ENCODE measurements at regions not wholly inside any gene's neighbourhood (a gene's known extent, or its start where the extent isn't known, plus 50 kb on each side); places are given as distances from the start of the nearest gene placed in this dataset.

GRCh38 chr7:145168427-145168826, 332.6 kb upstream of the TPK1 start:
- TF ChIP-seq, protein P1, sequence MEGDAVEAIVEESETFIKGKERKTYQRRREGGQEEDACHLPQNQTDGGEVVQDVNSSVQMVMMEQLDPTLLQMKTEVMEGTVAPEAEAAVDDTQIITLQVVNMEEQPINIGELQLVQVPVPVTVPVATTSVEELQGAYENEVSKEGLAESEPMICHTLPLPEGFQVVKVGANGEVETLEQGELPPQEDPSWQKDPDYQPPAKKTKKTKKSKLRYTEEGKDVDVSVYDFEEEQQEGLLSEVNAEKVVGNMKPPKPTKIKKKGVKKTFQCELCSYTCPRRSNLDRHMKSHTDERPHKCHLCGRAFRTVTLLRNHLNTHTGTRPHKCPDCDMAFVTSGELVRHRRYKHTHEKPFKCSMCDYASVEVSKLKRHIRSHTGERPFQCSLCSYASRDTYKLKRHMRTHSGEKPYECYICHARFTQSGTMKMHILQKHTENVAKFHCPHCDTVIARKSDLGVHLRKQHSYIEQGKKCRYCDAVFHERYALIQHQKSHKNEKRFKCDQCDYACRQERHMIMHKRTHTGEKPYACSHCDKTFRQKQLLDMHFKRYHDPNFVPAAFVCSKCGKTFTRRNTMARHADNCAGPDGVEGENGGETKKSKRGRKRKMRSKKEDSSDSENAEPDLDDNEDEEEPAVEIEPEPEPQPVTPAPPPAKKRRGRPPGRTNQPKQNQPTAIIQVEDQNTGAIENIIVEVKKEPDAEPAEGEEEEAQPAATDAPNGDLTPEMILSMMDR (IDR thresholded peaks at IDR 0.05) = no peak
- TF ChIP-seq POLR2A (IDR thresholded peaks at IDR 0.05) = no peak
